Activated T-cell treated with anti-CD3 and anti-CD28 coated beads, Interleukin-2, amount 50 U/mL, for 48 hours (primary cell): ENCODE measurements at regions not wholly inside any gene's neighbourhood (a gene's known extent, or its start where the extent isn't known, plus 50 kb on each side); places are given as distances from the start of the nearest gene placed in this dataset.
"Not testable (repeated sequence)": the region's sequence is repeated elsewhere in the genome, so short reads cannot be mapped to it uniquely, and the experiment has no call there.

Source experiments
- DNase-seq, 2 experiments: peaks; one replicate each; pipeline ENCODE4 v3.0.0-alpha.2; 2020

DNA sequence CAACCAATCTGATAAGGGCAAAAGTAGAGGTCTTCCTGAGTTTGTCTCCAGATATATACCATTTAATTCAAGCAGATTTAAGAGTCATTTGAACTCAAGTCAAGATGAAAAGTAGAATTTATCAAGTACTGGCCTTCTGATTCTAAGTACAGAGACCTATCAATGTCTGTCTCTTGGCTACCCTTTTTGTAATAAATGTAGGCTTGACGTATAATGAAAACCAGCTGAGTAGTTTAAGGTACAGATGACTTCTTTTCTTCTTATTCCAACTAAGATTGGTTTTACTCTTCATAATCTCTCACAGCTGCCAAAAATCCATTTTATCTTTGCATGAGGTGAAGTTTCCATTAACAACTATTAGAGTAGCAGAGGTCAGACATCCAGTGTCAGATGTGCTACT, 867.6 kb downstream of the FAT4 start:
- no peak for DNase-seq

DNA sequence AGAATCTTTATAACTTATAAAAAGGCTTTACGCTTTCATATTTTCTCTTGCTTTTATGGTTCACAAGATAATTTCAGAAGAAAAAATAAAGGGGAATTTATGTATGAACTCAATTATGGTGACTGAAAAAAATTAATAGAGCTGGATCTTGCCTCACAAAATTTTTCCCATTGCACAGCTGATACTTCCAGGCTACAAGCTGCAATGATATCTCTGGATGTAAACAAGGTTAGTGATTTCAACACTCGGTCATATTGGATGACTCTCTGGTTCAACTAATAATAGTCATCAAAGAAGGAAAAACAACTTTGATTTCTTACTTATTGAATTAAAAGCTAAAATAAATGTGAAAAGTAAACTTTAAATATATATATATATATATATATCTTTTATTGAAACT, 868.0 kb downstream of the FAT4 start:
- no peak for DNase-seq

- no peak for DNase-seq
Observed at GRCh38 chr4:126183206-126183605, 868.5 kb downstream of the FAT4 start.

GRCh38 chr4:126191536-126191935, 876.8 kb downstream of the FAT4 start:
- no peak for DNase-seq

- no peak for DNase-seq
Observed at GRCh38 chr4:126192506-126192905, 877.8 kb downstream of the FAT4 start.

DNA sequence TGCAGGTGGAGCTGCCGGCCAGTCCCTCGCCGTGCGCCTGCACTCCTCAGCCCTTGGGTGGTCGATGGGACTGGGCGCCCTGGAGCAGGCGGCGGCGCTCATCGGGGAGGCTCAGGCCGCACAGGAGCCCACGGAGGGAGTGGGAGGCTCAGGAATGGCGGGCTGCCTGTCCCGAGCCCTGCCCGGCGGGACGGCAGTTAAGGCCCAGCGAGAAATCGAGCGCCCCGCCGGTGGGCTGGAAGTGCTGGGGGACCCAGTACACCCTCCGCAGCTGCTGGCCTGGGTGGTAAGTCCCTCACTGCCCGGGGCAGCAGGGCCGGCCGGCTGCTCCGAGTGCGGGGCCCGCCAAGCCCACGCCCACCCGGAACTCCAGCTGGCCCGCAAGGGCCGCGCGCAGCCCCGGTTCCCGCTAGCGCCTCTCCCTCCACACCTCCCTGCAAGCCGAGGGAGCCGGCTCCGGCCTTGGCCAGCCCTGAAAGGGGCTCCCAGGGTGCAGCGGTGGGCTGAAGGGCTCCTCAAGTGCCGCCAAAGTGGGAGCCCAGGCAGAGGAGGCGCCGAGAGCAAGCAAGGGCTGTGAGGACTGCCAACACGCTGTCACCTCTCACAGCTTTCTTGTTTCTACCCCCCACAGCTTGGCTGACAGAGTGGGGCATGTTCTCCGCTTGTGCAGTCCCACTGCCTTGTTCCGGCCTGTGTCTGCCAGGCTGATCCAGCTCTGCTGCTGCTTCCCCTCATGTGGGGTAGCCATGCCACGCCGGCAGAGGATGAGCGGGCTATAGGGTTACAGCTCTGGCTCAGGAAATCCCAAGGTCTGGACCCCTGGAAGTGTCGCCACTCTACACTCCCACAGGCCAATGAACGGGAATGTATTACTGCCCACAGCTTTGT, 886.7 kb downstream of the FAT4 start:
- not testable (repeated sequence) for DNase-seq

DNA sequence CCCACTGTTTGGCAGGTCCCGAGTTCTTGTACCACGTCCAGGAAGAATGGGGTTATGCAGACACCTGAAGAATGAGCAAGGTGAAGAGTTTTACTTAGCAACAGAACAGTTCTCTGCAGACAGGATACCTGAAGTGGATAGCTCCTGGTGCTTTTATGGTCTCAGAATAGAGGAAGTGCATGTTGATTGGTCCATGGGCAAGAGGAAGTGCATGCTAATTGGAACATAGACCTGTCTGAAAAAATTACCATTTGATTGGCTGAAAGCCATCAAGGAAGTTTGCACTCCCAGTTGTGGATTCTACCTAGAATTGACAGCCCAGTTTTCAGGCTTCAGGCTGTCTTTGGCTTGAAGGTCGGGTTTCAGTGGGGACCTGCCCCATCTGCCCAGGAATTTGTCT, 887.5 kb downstream of the FAT4 start:
- DNase-seq, result no peak

- no peak for DNase-seq
Observed at GRCh38 chr4:126207910-126208309, 893.2 kb downstream of the FAT4 start.

DNA sequence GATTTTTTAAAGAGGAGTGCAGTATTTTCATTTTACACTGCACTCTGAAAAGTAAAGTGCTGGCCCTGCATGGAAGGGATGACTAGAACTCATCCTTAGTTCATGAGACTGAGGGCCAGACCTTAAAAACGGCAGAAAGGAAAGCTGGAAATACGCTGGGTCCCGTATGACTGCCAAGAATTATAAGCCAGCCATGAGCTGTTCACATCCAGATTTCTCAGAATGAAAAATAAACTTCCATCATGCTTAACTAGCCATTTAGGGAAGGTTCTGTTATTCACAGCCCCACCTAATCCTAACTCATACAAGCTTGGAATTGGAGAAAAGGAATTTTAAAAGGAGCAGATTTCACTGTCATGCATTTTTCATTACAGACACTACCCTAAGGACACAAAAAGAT, 894.4 kb downstream of the FAT4 start:
- DNase-seq, result no peak

GRCh38 chr4:126213996-126214395, 899.2 kb downstream of the FAT4 start:
- no peak for DNase-seq

DNA sequence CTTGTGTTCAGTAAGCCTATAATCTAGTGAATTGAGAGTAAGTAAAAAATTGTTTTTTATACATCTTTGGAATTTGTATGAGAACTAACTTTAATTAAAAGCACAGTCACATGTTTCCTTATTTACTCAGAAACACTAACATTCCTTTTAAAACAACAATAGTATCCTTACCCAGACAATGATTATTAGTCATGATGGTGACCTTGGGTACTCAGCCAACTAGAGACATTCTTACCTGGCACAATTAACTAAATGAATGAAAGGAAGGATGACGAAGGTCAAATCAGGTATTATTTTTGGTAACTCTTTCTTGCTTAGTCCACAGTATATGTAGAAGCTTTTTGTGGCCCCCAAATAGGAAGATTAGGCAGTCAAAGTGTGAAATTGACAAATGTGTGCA, 901.0 kb downstream of the FAT4 start:
- no peak for DNase-seq

- no peak for DNase-seq
Observed at GRCh38 chr4:126216611-126217010, 901.9 kb downstream of the FAT4 start.

GRCh38 chr4:126221282-126221681, 906.5 kb downstream of the FAT4 start:
- DNase-seq, result no peak

- DNase-seq, result no peak
Observed at GRCh38 chr4:126221717-126222340, 907.1 kb downstream of the FAT4 start.

GRCh38 chr4:126223784-126224407, 909.1 kb downstream of the FAT4 start:
- no peak for DNase-seq

- no peak for DNase-seq
Observed at GRCh38 chr4:126227428-126227827, 912.7 kb downstream of the FAT4 start.

- no peak for DNase-seq
Observed at GRCh38 chr4:126230269-126230668, 915.5 kb downstream of the FAT4 start.

DNA sequence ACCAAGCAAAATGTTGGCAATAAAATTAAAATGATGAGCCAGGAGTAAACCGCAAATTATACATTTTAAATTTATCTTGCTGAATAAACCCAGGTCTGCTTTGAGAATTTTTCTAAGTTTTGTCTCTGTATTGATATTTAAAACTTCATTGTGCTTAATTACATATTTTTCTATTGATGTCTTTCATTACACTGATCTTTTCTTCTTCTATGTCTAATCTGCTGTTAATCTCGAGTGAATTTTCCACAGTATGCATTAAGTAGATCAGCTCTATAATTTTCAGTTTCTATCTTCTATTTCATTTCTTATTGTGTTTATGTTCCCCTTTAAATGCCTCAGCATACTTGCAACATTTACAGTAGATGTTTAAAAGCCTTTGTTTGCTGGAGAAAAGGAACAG, 918.7 kb downstream of the FAT4 start:
- no peak for DNase-seq

GRCh38 chr4:126238013-126238412, 923.3 kb downstream of the FAT4 start:
- no peak for DNase-seq

DNA sequence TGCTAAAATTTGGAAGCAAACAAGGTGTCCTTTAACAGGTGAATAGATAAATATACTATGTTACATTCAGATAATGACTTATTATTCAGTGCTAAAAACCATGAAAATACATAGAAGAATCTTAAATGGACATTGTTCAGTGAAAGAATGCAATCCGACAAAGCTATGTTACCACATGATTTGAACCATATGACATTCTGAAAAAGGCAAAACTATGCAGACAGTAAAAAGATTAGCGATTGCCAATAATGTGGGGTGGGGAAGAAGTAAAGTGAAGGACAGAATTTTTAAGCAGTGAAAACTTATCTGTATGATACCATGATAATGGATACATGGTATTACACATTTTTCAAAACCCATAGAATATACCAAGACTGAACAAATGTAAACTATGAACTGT, 926.9 kb downstream of the FAT4 start:
- DNase-seq, result no peak

DNA sequence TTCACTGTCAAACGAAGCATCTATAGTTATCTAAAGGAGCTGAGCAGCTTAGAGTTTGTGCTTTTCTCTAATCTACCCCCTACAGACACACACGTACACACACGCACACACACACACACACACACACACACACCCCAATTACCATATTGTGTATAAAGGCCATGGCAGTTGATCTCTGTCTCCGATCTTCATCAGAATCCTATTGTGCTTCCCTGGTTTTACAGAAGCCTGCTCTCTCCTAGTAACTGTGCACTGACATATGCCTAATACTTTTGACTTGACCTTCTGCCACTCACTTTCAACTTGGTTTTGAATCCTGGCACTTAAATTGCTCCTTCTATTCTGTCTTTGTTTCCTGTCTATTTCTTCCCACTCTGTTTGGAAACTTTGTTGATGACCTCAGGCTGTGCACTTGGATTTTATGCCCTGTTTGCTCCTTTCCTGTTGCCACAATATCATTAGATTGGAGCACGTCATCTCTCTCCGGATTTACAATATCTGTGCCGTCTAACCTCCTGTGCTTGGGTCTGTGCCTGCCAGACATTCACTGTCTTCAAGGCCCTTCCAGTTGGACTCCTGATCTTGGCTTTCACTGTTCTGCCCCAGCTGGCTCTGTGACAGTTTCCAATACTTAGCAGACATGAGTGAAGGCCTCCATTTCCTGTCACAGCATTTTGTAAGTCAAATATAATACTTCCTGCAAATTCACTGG, 928.1 kb downstream of the FAT4 start:
- no peak for DNase-seq

DNA sequence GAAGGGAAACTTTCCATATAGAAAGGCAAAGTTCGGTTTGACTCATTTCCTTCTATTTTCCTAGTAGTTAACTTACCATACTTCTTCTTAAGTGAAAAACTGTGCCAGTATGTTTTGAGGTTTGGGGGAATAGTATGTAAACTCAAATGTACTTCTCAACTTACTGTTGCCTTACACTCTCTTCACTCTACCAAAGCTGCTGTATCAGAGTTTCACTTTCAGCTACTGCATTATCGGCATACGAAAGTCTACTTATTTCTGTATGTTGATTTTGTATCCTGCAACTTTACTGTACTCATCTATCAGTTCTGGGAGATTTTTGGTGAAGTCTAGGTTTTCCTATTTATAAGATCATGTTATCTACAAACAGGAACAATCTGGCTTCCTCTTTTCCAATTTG, 932.7 kb downstream of the FAT4 start:
- no peak for DNase-seq

GRCh38 chr4:126250006-126250405, 935.3 kb downstream of the FAT4 start:
- DNase-seq, result no peak
